Parathyroid adenoma (tissue), 2 donors: ENCODE measurements at regions not wholly inside any gene's neighbourhood (a gene's known extent, or its start where the extent isn't known, plus 50 kb on each side); places are given as distances from the start of the nearest gene placed in this dataset.

Experiments
- H2AFZ ChIP-seq: fragments of 300-600 bp; sonication (generic); one replicate; pipeline ENCODE4 v1.7.0; 2017; ENCODE audit warnings: antibody characterized with exemption, mild to moderate bottlenecking
- H3K27ac ChIP-seq: fragments of 300-600 bp; sonication (generic); one replicate; pipeline ENCODE4 v1.7.0; 2017
- H3K27me3 ChIP-seq: fragments of 300-600 bp; sonication (generic); one replicate; pipeline ENCODE4 v1.7.0; 2017; ENCODE audit warnings: low read length; ENCODE audit not compliant: control insufficient read depth, insufficient read depth
- H3K36me3 ChIP-seq: fragments of 300-600 bp; sonication (generic); one replicate; pipeline ENCODE4 v1.7.0; 2017; ENCODE audit warnings: low read length; ENCODE audit not compliant: control insufficient read depth, insufficient read depth
- H3K4me1 ChIP-seq: fragments of 300-600 bp; sonication (generic); one replicate; pipeline ENCODE4 v1.7.0; 2017; ENCODE audit warnings: control low read depth
- H3K4me2 ChIP-seq: fragments of 300-600 bp; sonication (generic); one replicate; pipeline ENCODE4 v1.7.0; 2017; ENCODE audit warnings: low read length
- H3K4me3 ChIP-seq: fragments of 300-600 bp; sonication (generic); one replicate; pipeline ENCODE4 v1.7.0; 2017; ENCODE audit warnings: low read depth, low read length
- H3K79me2 ChIP-seq: fragments of 300-600 bp; sonication (generic); one replicate; pipeline ENCODE4 v1.7.0; 2017; ENCODE audit warnings: control low read depth
- H3K9ac ChIP-seq: fragments of 300-600 bp; sonication (generic); one replicate; pipeline ENCODE4 v1.7.0; 2017; ENCODE audit warnings: mild to moderate bottlenecking
- H3K9me3 ChIP-seq: fragments of 300-600 bp; sonication (generic); one replicate; pipeline ENCODE4 v1.7.0; 2017; ENCODE audit warnings: low read length; ENCODE audit not compliant: control insufficient read depth
- CTCF ChIP-seq: fragments of 300-600 bp; sonication (generic); IDR thresholded peaks from one replicate; pipeline ENCODE4 v1.7.0; 2017; ENCODE audit warnings: antibody characterized with exemption, mild to moderate bottlenecking
- donor health status: primary hyperparathyroidism.

GRCh38 chr2:221198309-221198708, 373.8 kb downstream of the EPHA4 start:
- Histone ChIP-seq H3K9me3 (no peaks in the 10 kb centered on the region), H2AFZ (no peak overlapping the region), H3K79me2 (no peaks in the 10 kb centered on the region), H3K4me1 (no peaks in the 10 kb centered on the region), H3K27ac (no peak overlapping the region), H3K9ac (no peak overlapping the region), H3K4me3 (no peak overlapping the region), H3K36me3 (no peaks in the 10 kb centered on the region), H3K4me2 (no peak overlapping the region), H3K27me3 (no peaks in the 10 kb centered on the region)
- no peak for TF ChIP-seq CTCF

- H3K9me3 ChIP-seq = no peaks in the 10 kb centered on the region
- no peak overlapping the region for H2AFZ ChIP-seq
- TF ChIP-seq CTCF = no peak
- no peaks in the 10 kb centered on the region for H3K36me3 ChIP-seq
- no peaks in the 10 kb centered on the region for H3K27me3 ChIP-seq
- H3K9ac ChIP-seq = no peak overlapping the region
- no peak overlapping the region for H3K4me2 ChIP-seq
- H3K4me3 ChIP-seq = no peak overlapping the region
- H3K4me1 ChIP-seq = no peaks in the 10 kb centered on the region
- H3K79me2 ChIP-seq = no peaks in the 10 kb centered on the region
- H3K27ac ChIP-seq = no peak overlapping the region
These were observed 371.8 kb downstream of the EPHA4 start for GRCh38 chr2:221200184-221200839.

GRCh38 chr2:221202431-221202830, 369.7 kb downstream of the EPHA4 start:
- Histone ChIP-seq H3K79me2 (no peaks in the 10 kb centered on the region), H2AFZ (no peak overlapping the region), H3K4me1 (no peaks in the 10 kb centered on the region), H3K27me3 (no peaks in the 10 kb centered on the region), H3K27ac (no peak overlapping the region), H3K4me3 (no peak overlapping the region), H3K9me3 (no peaks in the 10 kb centered on the region), H3K4me2 (no peak overlapping the region), H3K36me3 (no peaks in the 10 kb centered on the region), H3K9ac (no peak overlapping the region)
- no peak for TF ChIP-seq CTCF

GRCh38 chr2:221203125-221203524, 369.0 kb downstream of the EPHA4 start:
- H3K4me2 ChIP-seq = no peak overlapping the region
- H3K9me3 ChIP-seq = no peaks in the 10 kb centered on the region
- H3K79me2 ChIP-seq = no peaks in the 10 kb centered on the region
- H3K9ac ChIP-seq = no peak overlapping the region
- no peak overlapping the region for H2AFZ ChIP-seq
- no peaks in the 10 kb centered on the region for H3K36me3 ChIP-seq
- H3K4me1 ChIP-seq = no peaks in the 10 kb centered on the region
- no peak overlapping the region for H3K4me3 ChIP-seq
- H3K27ac ChIP-seq = no peak overlapping the region
- H3K27me3 ChIP-seq = no peaks in the 10 kb centered on the region
- TF ChIP-seq CTCF = no peak

GRCh38 chr2:221203856-221204255, 368.2 kb downstream of the EPHA4 start:
- no peak for TF ChIP-seq CTCF

More at GRCh38 chr2:221203856-221204255, 368.2 kb downstream of the EPHA4 start:
- no peak overlapping the region for H2AFZ ChIP-seq
- H3K79me2 ChIP-seq = no peaks in the 10 kb centered on the region
- H3K27me3 ChIP-seq = no peaks in the 10 kb centered on the region
- no peaks in the 10 kb centered on the region for H3K4me1 ChIP-seq
- H3K4me2 ChIP-seq = no peak overlapping the region
- H3K9me3 ChIP-seq = no peaks in the 10 kb centered on the region
- no peak overlapping the region for H3K9ac ChIP-seq
- no peaks in the 10 kb centered on the region for H3K36me3 ChIP-seq
- H3K4me3 ChIP-seq = no peak overlapping the region
- no peak overlapping the region for H3K27ac ChIP-seq
